OCI-LY1 (cell line): ENCODE measurements at regions not wholly inside any gene's neighbourhood (a gene's known extent, or its start where the extent isn't known, plus 50 kb on each side); places are given as distances from the start of the nearest gene placed in this dataset.

Source experiments
- H2AFZ ChIP-seq: fragments of 200-600 bp; sonication (generic), shearing (Covaris generic); 2 replicates; pipeline ENCODE4 v1.6.0; 2014; ENCODE audit warnings: antibody characterized with exemption, mild to moderate bottlenecking, low read length
- H3F3A ChIP-seq: fragments of 200-600 bp; sonication (generic), shearing (Covaris generic); 2 replicates; pipeline ENCODE4 v1.6.0; 2014; ENCODE audit warnings: mild to moderate bottlenecking, antibody characterized with exemption, low read length, moderate library complexity; ENCODE audit not compliant: insufficient read depth
- H3K27ac ChIP-seq: fragments of 200-600 bp; sonication (generic); 2 replicates; pipeline ENCODE4 v1.5.1; 2014; ENCODE audit warnings: low read length, mixed run types, mild to moderate bottlenecking, low read depth; ENCODE audit not compliant: poor library complexity, severe bottlenecking
- H3K27me3 ChIP-seq: fragments of 200-600 bp; sonication (generic); 2 replicates; pipeline ENCODE4 v1.6.0; 2014; ENCODE audit warnings: antibody characterized with exemption, mild to moderate bottlenecking, low read length, moderate library complexity; ENCODE audit not compliant: insufficient read depth
- H3K36me3 ChIP-seq: fragments of 200-600 bp; sonication (generic); 2 replicates; pipeline ENCODE4 v1.6.1; 2014; ENCODE audit warnings: mild to moderate bottlenecking, antibody characterized with exemption, low read length, moderate library complexity, mixed read lengths; ENCODE audit not compliant: insufficient read depth
- H3K4me1 ChIP-seq: fragments of 200-600 bp; sonication (generic); 2 replicates; pipeline ENCODE4 v1.5.1; 2014; ENCODE audit warnings: mild to moderate bottlenecking, low read length, moderate library complexity; ENCODE audit not compliant: insufficient read depth, severe bottlenecking
- H3K4me2 ChIP-seq: fragments of 200-600 bp; sonication (generic), shearing (Covaris generic); 2 replicates; pipeline ENCODE4 v1.6.1; 2014; ENCODE audit warnings: low read length
- H3K4me3 ChIP-seq: fragments of 200-600 bp; sonication (generic); 2 replicates; pipeline ENCODE4 v1.5.1; 2014; ENCODE audit warnings: low read length, low read depth, mild to moderate bottlenecking, mixed read lengths; ENCODE audit not compliant: poor library complexity, severe bottlenecking
- H3K79me2 ChIP-seq: fragments of 200-600 bp; shearing (Covaris generic); 2 replicates; pipeline ENCODE4 v1.6.1; 2016; ENCODE audit warnings: mixed run types, low read length, mixed read lengths; ENCODE audit not compliant: insufficient read depth
- H3K9ac ChIP-seq: fragments of 200-600 bp; sonication (generic), shearing (Covaris generic); 2 replicates; pipeline ENCODE4 v1.6.1; 2014; ENCODE audit warnings: mild to moderate bottlenecking, low read length, mixed read lengths
- H3K9me2 ChIP-seq: fragments of 200-600 bp; sonication (generic), shearing (Covaris generic); 2 replicates; pipeline ENCODE4 v1.6.1; 2014; ENCODE audit warnings: low read depth, mild to moderate bottlenecking, low read length, mixed read lengths
- H3K9me3 ChIP-seq: fragments of 200-600 bp; shearing (Covaris generic); 2 replicates; pipeline ENCODE4 v1.6.1; 2014; ENCODE audit warnings: low read length, mixed read lengths
- H4K20me1 ChIP-seq: fragments of 200-600 bp; sonication (generic), shearing (Covaris generic); 2 replicates; pipeline ENCODE4 v1.6.0; 2016; ENCODE audit warnings: mild to moderate bottlenecking, low read length; ENCODE audit not compliant: insufficient read depth
- EZH2 ChIP-seq: fragments of 200-600 bp; sonication (generic), shearing (Covaris generic); IDR thresholded peaks from 2 replicates; pipeline ENCODE4 v1.8.0; 2017; ENCODE audit warnings: borderline replicate concordance, mixed run types, mild to moderate bottlenecking, antibody characterized with exemption, low read length, moderate library complexity, mixed read lengths
- TF ChIP-seq, protein P1 (sequence below): fragments of 200-600 bp; sonication (generic), shearing (Covaris generic); IDR thresholded peaks from 2 replicates; pipeline ENCODE4 v1.5.1; 2017; ENCODE audit warnings: mild to moderate bottlenecking, antibody characterized with exemption, low read length, moderate library complexity, mixed read lengths

DNA sequence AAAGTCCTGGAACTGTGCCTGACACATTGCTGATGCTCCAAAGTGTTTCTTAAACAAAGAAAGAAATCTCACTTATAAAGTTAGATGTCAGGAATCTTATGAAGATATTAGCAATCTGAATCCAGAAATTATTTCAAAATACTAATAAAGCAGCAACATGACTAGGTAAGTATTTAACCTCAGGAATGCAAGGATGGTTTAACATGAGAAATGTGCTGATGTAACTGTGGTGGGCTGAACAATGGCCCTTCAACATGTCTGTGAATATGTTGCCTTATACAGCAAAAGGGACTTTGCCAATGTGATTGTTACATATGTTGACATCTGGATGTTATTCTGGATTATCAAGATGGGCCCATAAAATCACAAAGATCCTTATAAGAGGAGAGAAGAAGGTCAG is 87.1 kb downstream of the TEX36 start:
- Histone ChIP-seq H3K27ac (no peak overlapping the region), H3K36me3 (no peaks in the 10 kb centered on the region), H3K9me2 (no peaks in the 10 kb centered on the region), H4K20me1 (no peaks in the 10 kb centered on the region), H3K4me1 (no peaks in the 10 kb centered on the region), H3F3A (no peaks in the 10 kb centered on the region), H2AFZ (no peak overlapping the region), H3K9ac (no peak overlapping the region), H3K79me2 (no peaks in the 10 kb centered on the region), H3K4me3 (no peak overlapping the region), H3K9me3 (peaks cover 2% of the 10 kb centered on the region; the same call in 1 of the 2 replicates), H3K4me2 (no peak overlapping the region), H3K27me3 (no peaks in the 10 kb centered on the region)
- TF ChIP-seq, protein P1, sequence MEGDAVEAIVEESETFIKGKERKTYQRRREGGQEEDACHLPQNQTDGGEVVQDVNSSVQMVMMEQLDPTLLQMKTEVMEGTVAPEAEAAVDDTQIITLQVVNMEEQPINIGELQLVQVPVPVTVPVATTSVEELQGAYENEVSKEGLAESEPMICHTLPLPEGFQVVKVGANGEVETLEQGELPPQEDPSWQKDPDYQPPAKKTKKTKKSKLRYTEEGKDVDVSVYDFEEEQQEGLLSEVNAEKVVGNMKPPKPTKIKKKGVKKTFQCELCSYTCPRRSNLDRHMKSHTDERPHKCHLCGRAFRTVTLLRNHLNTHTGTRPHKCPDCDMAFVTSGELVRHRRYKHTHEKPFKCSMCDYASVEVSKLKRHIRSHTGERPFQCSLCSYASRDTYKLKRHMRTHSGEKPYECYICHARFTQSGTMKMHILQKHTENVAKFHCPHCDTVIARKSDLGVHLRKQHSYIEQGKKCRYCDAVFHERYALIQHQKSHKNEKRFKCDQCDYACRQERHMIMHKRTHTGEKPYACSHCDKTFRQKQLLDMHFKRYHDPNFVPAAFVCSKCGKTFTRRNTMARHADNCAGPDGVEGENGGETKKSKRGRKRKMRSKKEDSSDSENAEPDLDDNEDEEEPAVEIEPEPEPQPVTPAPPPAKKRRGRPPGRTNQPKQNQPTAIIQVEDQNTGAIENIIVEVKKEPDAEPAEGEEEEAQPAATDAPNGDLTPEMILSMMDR = no peak
- TF ChIP-seq EZH2 = no peak

DNA sequence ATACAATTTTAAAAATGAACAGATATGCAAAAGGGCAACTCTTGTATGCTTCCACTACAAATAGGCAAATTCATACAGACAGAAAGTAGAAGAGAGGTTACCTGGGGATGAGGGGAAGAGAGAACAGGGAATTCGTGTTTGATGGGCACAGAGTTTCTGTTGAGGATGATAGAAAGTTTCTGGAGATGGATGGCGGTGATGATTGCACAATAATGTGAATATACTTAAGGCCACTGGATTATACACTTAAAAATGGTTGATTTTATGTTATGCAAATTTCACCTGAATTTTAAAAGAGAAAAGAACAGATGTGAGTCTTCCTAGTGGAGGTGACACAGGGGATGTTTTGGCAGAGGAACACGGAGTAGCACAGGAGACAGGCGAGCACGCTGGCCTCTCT is 89.3 kb downstream of the TEX36 start:
- no peaks in the 10 kb centered on the region for H3K27me3 ChIP-seq
- H3K36me3 ChIP-seq = no peaks in the 10 kb centered on the region
- no peaks in the 10 kb centered on the region for H3K79me2 ChIP-seq
- H3K9ac ChIP-seq = no peak overlapping the region
- H3F3A ChIP-seq = no peaks in the 10 kb centered on the region
- H2AFZ ChIP-seq = no peak overlapping the region
- TF ChIP-seq, protein P1 = no peak
- no peaks in the 10 kb centered on the region for H3K4me1 ChIP-seq
- H4K20me1 ChIP-seq = no peaks in the 10 kb centered on the region
- no peak overlapping the region for H3K4me2 ChIP-seq
- no peak overlapping the region for H3K4me3 ChIP-seq
- H3K9me2 ChIP-seq = no peaks in the 10 kb centered on the region
- no peak overlapping the region for H3K27ac ChIP-seq
- H3K9me3 ChIP-seq = peaks cover 2% of the 10 kb centered on the region; the same call in 1 of the 2 replicates

DNA sequence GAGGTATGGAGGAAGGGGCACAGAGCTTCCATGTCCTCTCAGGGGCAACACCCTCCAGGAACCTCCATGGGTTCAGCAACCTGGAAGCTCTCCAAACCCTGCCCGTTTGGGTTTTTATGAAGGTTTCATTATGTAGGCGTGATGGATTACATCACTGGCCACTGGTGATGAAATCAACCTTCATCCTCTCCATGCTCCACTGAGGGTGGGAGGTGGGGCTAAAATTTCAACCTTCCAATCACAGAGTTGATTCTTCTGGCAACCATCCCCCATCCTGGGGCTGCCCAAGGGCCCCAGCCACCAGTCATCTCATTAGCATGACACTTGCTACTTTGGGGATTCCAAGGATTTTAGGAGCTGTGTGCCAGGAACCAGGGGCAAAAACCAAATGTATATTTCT is 90.1 kb downstream of the TEX36 start:
- Histone ChIP-seq H3K9me3 (peaks cover 2% of the 10 kb centered on the region; the same call in 1 of the 2 replicates), H3K27me3 (no peaks in the 10 kb centered on the region), H4K20me1 (no peaks in the 10 kb centered on the region), H3K79me2 (no peaks in the 10 kb centered on the region), H3K27ac (no peak overlapping the region), H3K4me2 (no peak overlapping the region), H3K36me3 (no peaks in the 10 kb centered on the region), H3K9me2 (no peaks in the 10 kb centered on the region), H3K9ac (no peak overlapping the region), H3K4me1 (no peaks in the 10 kb centered on the region), H2AFZ (no peak overlapping the region), H3F3A (no peaks in the 10 kb centered on the region), H3K4me3 (no peak overlapping the region)
- TF ChIP-seq EZH2 = no peak
- TF ChIP-seq, protein P1 = no peak
